H9 (cell line): ENCODE measurements at regions not wholly inside any gene's neighbourhood (a gene's known extent, or its start where the extent isn't known, plus 50 kb on each side); places are given as distances from the start of the nearest gene placed in this dataset.

Experiments
- DNase-seq: peaks from one replicate; pipeline ENCODE4 v3.0.0-alpha.2; 2017
- H2AFZ ChIP-seq: one replicate; pipeline ENCODE4 v1.6.1; 2013; ENCODE audit warnings: mild to moderate bottlenecking, low read length, control low read depth, moderate library complexity
- H2AK5ac ChIP-seq: 2 replicates; pipeline ENCODE4 v1.6.1; 2013; ENCODE audit warnings: low read length, control low read depth, mixed read lengths; ENCODE audit not compliant: insufficient read length
- H2BK120ac ChIP-seq: one replicate; pipeline ENCODE4 v1.6.1; 2013; ENCODE audit warnings: low read depth, mild to moderate bottlenecking, low read length, control low read depth, inconsistent platforms; ENCODE audit not compliant: poor library complexity, severe bottlenecking
- H2BK12ac ChIP-seq: 2 replicates; pipeline ENCODE4 v1.6.1; 2013; ENCODE audit warnings: low read length, control low read depth, mixed read lengths, low read depth; ENCODE audit not compliant: insufficient read length
- H2BK15ac ChIP-seq: 2 replicates; pipeline ENCODE4 v1.6.1; 2013; ENCODE audit warnings: low read depth, low read length, control low read depth
- H2BK20ac ChIP-seq: one replicate; pipeline ENCODE4 v1.6.1; 2013; ENCODE audit warnings: low read depth, mild to moderate bottlenecking, low read length, control low read depth, inconsistent platforms; ENCODE audit not compliant: poor library complexity, severe bottlenecking
- H2BK5ac ChIP-seq: 2 replicates; pipeline ENCODE4 v1.6.1; 2013; ENCODE audit warnings: low read length, control low read depth, mixed read lengths; ENCODE audit not compliant: insufficient read length
- H3K14ac ChIP-seq: 2 replicates; pipeline ENCODE4 v1.6.1; 2013; ENCODE audit warnings: low read length, control low read depth; ENCODE audit not compliant: insufficient read depth
- H3K18ac ChIP-seq: 2 replicates; pipeline ENCODE4 v1.6.1; 2013; ENCODE audit warnings: low read depth, mild to moderate bottlenecking, mixed read lengths, low read length, control low read depth; ENCODE audit not compliant: insufficient read length
- H3K23ac ChIP-seq: 2 replicates; pipeline ENCODE4 v1.6.1; 2013; ENCODE audit warnings: low read length, control low read depth, mixed read lengths, low read depth; ENCODE audit not compliant: insufficient read length
- H3K23me2 ChIP-seq: 2 replicates; pipeline ENCODE4 v1.6.1; 2013; ENCODE audit warnings: low read depth, mild to moderate bottlenecking, mixed read lengths, low read length, control low read depth; ENCODE audit not compliant: insufficient read length, poor library complexity, severe bottlenecking
- H3K27ac ChIP-seq: 2 replicates; pipeline ENCODE4 v1.5.1; 2013; ENCODE audit warnings: low read length, control low read depth, mixed read lengths, low read depth; ENCODE audit not compliant: insufficient read length
- H3K27me3 ChIP-seq: 2 replicates; pipeline ENCODE4 v1.6.1; 2013; ENCODE audit warnings: low read length, control low read depth, inconsistent platforms; ENCODE audit not compliant: insufficient read depth
- H3K4ac ChIP-seq: 2 replicates; pipeline ENCODE4 v1.6.1; 2013; ENCODE audit warnings: low read depth, mild to moderate bottlenecking, control low read depth, inconsistent platforms, low read length, moderate library complexity
- H3K4me1 ChIP-seq: 2 replicates; pipeline ENCODE4 v1.6.1; 2013; ENCODE audit warnings: low read length, control low read depth, inconsistent platforms; ENCODE audit not compliant: insufficient read depth
- H3K4me2 ChIP-seq: 2 replicates; pipeline ENCODE4 v1.6.1; 2013; ENCODE audit warnings: low read length, control low read depth, mixed read lengths; ENCODE audit not compliant: insufficient read length, insufficient read depth
- H3K56ac ChIP-seq: 2 replicates; pipeline ENCODE4 v1.6.1; 2013; ENCODE audit warnings: low read depth, mild to moderate bottlenecking, mixed read lengths, low read length, control low read depth; ENCODE audit not compliant: insufficient read length
- H3K79me1 ChIP-seq: 2 replicates; pipeline ENCODE4 v1.6.1; 2013; ENCODE audit warnings: low read depth, mild to moderate bottlenecking, moderate library complexity, low read length, control low read depth, inconsistent platforms; ENCODE audit not compliant: insufficient read depth, poor library complexity, severe bottlenecking
- H3K79me2 ChIP-seq: 2 replicates; pipeline ENCODE4 v1.6.1; 2013; ENCODE audit warnings: low read length, control low read depth, inconsistent platforms; ENCODE audit not compliant: insufficient read depth
- H3K9ac ChIP-seq: 2 replicates; pipeline ENCODE4 v1.6.1; 2013; ENCODE audit warnings: low read length, control low read depth, mixed read lengths; ENCODE audit not compliant: insufficient read length; ENCODE audit errors: extremely low read depth
- H3K9me3 ChIP-seq: one replicate; pipeline ENCODE4 v1.6.1; 2013; ENCODE audit warnings: low read depth, low read length, inconsistent platforms; ENCODE audit not compliant: control insufficient read depth
- H3T11ph ChIP-seq: one replicate; pipeline ENCODE4 v1.6.1; 2013; ENCODE audit warnings: mild to moderate bottlenecking, low read length, control low read depth, inconsistent platforms
- H4K20me1 ChIP-seq: one replicate; pipeline ENCODE4 v1.6.1; 2013; ENCODE audit not compliant: control insufficient read depth, insufficient read length, insufficient read depth
- H4K5ac ChIP-seq: 2 replicates; pipeline ENCODE4 v1.6.1; 2013; ENCODE audit warnings: low read depth, mild to moderate bottlenecking, mixed read lengths, low read length, control low read depth; ENCODE audit not compliant: insufficient read length
- H4K8ac ChIP-seq: replicated peaks from 2 replicates; pipeline ENCODE4 v1.6.1; 2013; ENCODE audit warnings: low read length, control low read depth, mixed read lengths, low read depth; ENCODE audit not compliant: insufficient read length
- H4K91ac ChIP-seq: 2 replicates; pipeline ENCODE4 v1.6.1; 2013; ENCODE audit warnings: low read depth, mild to moderate bottlenecking, moderate library complexity, mixed read lengths, low read length, control low read depth; ENCODE audit not compliant: insufficient read length
- H3K27ac Mint-ChIP-seq, 3 experiments: 2 replicates in 2 of 3; 3 replicates in 1 of 3; pipeline ENCODE4 v1.8.0; 2020 to 2021; ENCODE audit warnings: mixed read lengths in 3 of 3, mild to moderate bottlenecking in 1 of 3, moderate library complexity in 1 of 3
- H3K27me3 Mint-ChIP-seq: 2 replicates; pipeline ENCODE4 v1.8.0; 2021; ENCODE audit warnings: low read depth, mild to moderate bottlenecking, moderate library complexity, mixed read lengths
- H3K36me3 Mint-ChIP-seq, 3 experiments: 2 replicates in 2 of 3; 3 replicates in 1 of 3; pipeline ENCODE4 v1.8.0; 2020 to 2021; ENCODE audit warnings: low read depth in 3 of 3, mixed read lengths in 3 of 3; ENCODE audit not compliant: insufficient read depth in 1 of 3
- H3K4me1 Mint-ChIP-seq, 2 experiments: 2 replicates each; pipeline ENCODE4 v1.8.0; 2020; ENCODE audit warnings: mixed read lengths in 2 of 2
- H3K4me3 Mint-ChIP-seq, 2 experiments: 2 replicates in 1 of 2; 3 replicates in 1 of 2; pipeline ENCODE4 v1.8.0; 2020 to 2021; ENCODE audit warnings: mild to moderate bottlenecking in 2 of 2, mixed read lengths in 2 of 2, moderate library complexity in 1 of 2
- H3K9me3 Mint-ChIP-seq, 2 experiments: 2 replicates in 1 of 2; 3 replicates in 1 of 2; pipeline ENCODE4 v1.8.0; 2020; ENCODE audit warnings: mild to moderate bottlenecking in 2 of 2, mixed read lengths in 2 of 2, moderate library complexity in 1 of 2
- CTCF ChIP-seq: fragments of 200-600 bp; sonication (generic); conservative IDR thresholded peaks from 3 replicates; pipeline ENCODE4 v1.8.0; 2021; ENCODE audit warnings: antibody characterized with exemption, mild to moderate bottlenecking
- WGBS: extraction: QIAGEN DNeasy Blood & Tissue Kit; methylation state at CpG from one replicate; pipeline ENCODE4 v1.1.7; 2013; ENCODE audit warnings: missing lambda C conversion rate, low lambda C conversion rate, mixed read lengths; ENCODE audit not compliant: insufficient read length; ENCODE audit errors: extremely low coverage; 5-methylcytosine and 5-hydroxymethylcytosine counted together

- H3K9me3 Mint-ChIP-seq: no peaks in the 10 kb centered on the region; a peak in 1 of 5 replicates
These were observed 108.6 kb downstream of the ABCC12 start for GRCh38 chr16:48047241-48047640.

More at GRCh38 chr16:48047241-48047640, 108.6 kb downstream of the ABCC12 start:
- Histone ChIP-seq H3K9me3 (no peaks in the 10 kb centered on the region), H2AFZ (no peak overlapping the region), H2BK5ac (no peak overlapping the region), H3T11ph (no peak overlapping the region), H3K18ac (no peak overlapping the region), H4K5ac (no peak overlapping the region), H3K27me3 (no peaks in the 10 kb centered on the region), H4K20me1 (no peaks in the 10 kb centered on the region), H3K79me1 (no peaks in the 10 kb centered on the region), H2BK12ac (no peak overlapping the region), H3K4me2 (no peak overlapping the region), H3K79me2 (no peaks in the 10 kb centered on the region), H3K27ac (no peak overlapping the region), H2AK5ac (no peak overlapping the region), H2BK120ac (no peak overlapping the region), H3K4me1 (no peaks in the 10 kb centered on the region; the same call in 1 of the 2 replicates), H2BK15ac (no peak overlapping the region), H3K14ac (no peak overlapping the region), H3K23ac (no peak overlapping the region), H3K4ac (no peak overlapping the region), H3K23me2 (no peaks in the 10 kb centered on the region), H3K56ac (no peak overlapping the region), H4K91ac (no peak overlapping the region), H4K8ac (no peak overlapping the region), H2BK20ac (no peak overlapping the region), H3K9ac (no peak overlapping the region)
- no peak for DNase-seq
- Mint-ChIP-seq H3K4me1 (peaks cover 23 to 32% of the 10 kb centered on the region in 2 experiments), H3K27me3 (no peaks in the 10 kb centered on the region; the same call in 1 of the 2 replicates), H3K36me3 (no peaks in the 10 kb centered on the region), H3K4me3 (no peak overlapping the region), H3K27ac (no peak overlapping the region)
- no CpG with 5 or more reads among the region's 3 CpGs for WGBS
- no peak for TF ChIP-seq CTCF
